NCI-H1694 (cell line): ENCODE measurements at regions not wholly inside any gene's neighbourhood (a gene's known extent, or its start where the extent isn't known, plus 50 kb on each side); places are given as distances from the start of the nearest gene placed in this dataset.

Source experiments
- DNase-seq: peaks from one replicate; lab custom pipeline; 2025; lab: John Stamatoyannopoulos, UW

GRCh38 chr7:54956865-54957264, 62.0 kb upstream of the EGFR start:
- DNase-seq = no peak

GRCh38 chr7:54960517-54960916, 58.3 kb upstream of the EGFR start:
- no peak for DNase-seq

- no peak for DNase-seq
Measured at GRCh38 chr7:54961391-54961790, 57.4 kb upstream of the EGFR start.

GRCh38 chr7:54963155-54963554, 55.7 kb upstream of the EGFR start:
- no peak for DNase-seq

- no peak for DNase-seq
Measured at GRCh38 chr7:54964136-54964535, 54.7 kb upstream of the EGFR start.

- no peak for DNase-seq
Measured at GRCh38 chr7:54967377-54967776, 51.4 kb upstream of the EGFR start.

GRCh38 chr7:54968018-54968417, 50.8 kb upstream of the EGFR start:
- no peak for DNase-seq
